Liver (tissue), 8 donors: ENCODE measurements at regions not wholly inside any gene's neighbourhood (a gene's known extent, or its start where the extent isn't known, plus 50 kb on each side); places are given as distances from the start of the nearest gene placed in this dataset.

ENCODE experiments used
- DNase-seq: peaks from one replicate; pipeline ENCODE4 v3.0.0-alpha.2; 2017; ENCODE audit warnings: low spot score
- H3K27ac ChIP-seq, 2 donors: one replicate each; pipeline ENCODE4 v1.7.0; 2013; ENCODE audit warnings: inconsistent platforms in 2 of 2, low read length in 2 of 2, control low read depth in 1 of 2, low read depth in 1 of 2, mild to moderate bottlenecking in 1 of 2
- H3K27me3 ChIP-seq, 4 donors: one replicate each; pipeline versions ENCODE4 v1.6.1 to v1.7.0; 2013; ENCODE audit warnings: low read length in 3 of 4, inconsistent platforms in 1 of 4, mild to moderate bottlenecking in 1 of 4, moderate library complexity in 1 of 4; ENCODE audit not compliant: control insufficient read depth in 4 of 4, insufficient read depth in 4 of 4
- H3K36me3 ChIP-seq, 4 donors: one replicate each; pipeline versions ENCODE4 v1.6.1 to v1.7.0; 2013; ENCODE audit warnings: low read length in 3 of 4, mild to moderate bottlenecking in 3 of 4, low read depth in 1 of 4, moderate library complexity in 1 of 4; ENCODE audit not compliant: control insufficient read depth in 4 of 4, insufficient read depth in 3 of 4
- H3K4me1 ChIP-seq, 4 donors: one replicate each; pipeline versions ENCODE4 v1.6.1 to v1.7.0; 2013; ENCODE audit warnings: low read length in 3 of 4, mild to moderate bottlenecking in 3 of 4, moderate library complexity in 1 of 4; ENCODE audit not compliant: control insufficient read depth in 4 of 4, insufficient read depth in 4 of 4
- H3K4me3 ChIP-seq, 3 donors: one replicate each; pipeline versions ENCODE4 v1.6.1 to v1.7.0; 2013; ENCODE audit warnings: low read length in 3 of 3, control low read depth in 1 of 3, low read depth in 1 of 3, mild to moderate bottlenecking in 1 of 3
- H3K9ac ChIP-seq, 2 donors: one replicate each; pipeline ENCODE4 v1.7.0; 2013; ENCODE audit warnings: low read length in 2 of 2, mild to moderate bottlenecking in 2 of 2, moderate library complexity in 2 of 2, control low read depth in 1 of 2, low read depth in 1 of 2
- H3K9me3 ChIP-seq, 4 donors: one replicate each; pipeline versions ENCODE4 v1.6.1 to v1.7.0; 2013; ENCODE audit warnings: low read length in 3 of 4; ENCODE audit not compliant: control insufficient read depth in 4 of 4
- FOXA1 ChIP-seq: IDR thresholded peaks from 2 replicates; pipeline ENCODE4 v1.6.1; 2016; ENCODE audit warnings: antibody characterized with exemption
- HNF4A ChIP-seq, 2 donors: conservative IDR thresholded peaks; 2 replicates each; pipeline ENCODE4 v1.6.1; 2016; ENCODE audit warnings: antibody characterized with exemption in 2 of 2, mild to moderate bottlenecking in 2 of 2
- HNF4G ChIP-seq: IDR thresholded peaks from 2 replicates; pipeline ENCODE4 v1.6.1; 2016; ENCODE audit warnings: antibody characterized with exemption
- JUND ChIP-seq, 2 donors: IDR thresholded peaks; 2 replicates each; pipeline ENCODE4 v1.6.1; 2016; ENCODE audit warnings: antibody characterized with exemption in 2 of 2
- NR2F2 ChIP-seq: IDR thresholded peaks from 2 replicates; pipeline ENCODE4 v1.6.1; 2016; ENCODE audit warnings: antibody characterized with exemption
- RAD21 ChIP-seq, 2 donors: IDR thresholded peaks; 2 replicates each; pipeline ENCODE4 v1.6.1; 2016; ENCODE audit warnings: antibody characterized with exemption in 2 of 2, mild to moderate bottlenecking in 2 of 2
- RXRA ChIP-seq, 2 donors: IDR thresholded peaks; 2 replicates each; pipeline ENCODE4 v1.6.1; 2017 to 2018; ENCODE audit warnings: antibody characterized with exemption in 2 of 2, mild to moderate bottlenecking in 1 of 2
- SP1 ChIP-seq: IDR thresholded peaks from 2 replicates; pipeline ENCODE4 v1.6.1; 2018; ENCODE audit warnings: antibody characterized with exemption, mild to moderate bottlenecking
- TAF1 ChIP-seq: conservative IDR thresholded peaks from 2 replicates; pipeline ENCODE4 v1.6.1; 2016; ENCODE audit warnings: antibody characterized with exemption, mild to moderate bottlenecking
- YY1 ChIP-seq: IDR thresholded peaks from 2 replicates; pipeline ENCODE4 v1.6.1; 2016; ENCODE audit warnings: antibody characterized with exemption, mild to moderate bottlenecking
- WGBS: extraction: QIAGEN DNeasy Blood & Tissue Kit; methylation state at CpG from one replicate; pipeline ENCODE4 v1.1.7; 2013; 5-methylcytosine and 5-hydroxymethylcytosine counted together
- TF ChIP-seq, protein P1 (sequence below): fragments of 150-350 bp; IDR thresholded peaks from 2 replicates; pipeline ENCODE4 v1.5.1; 2017; ENCODE audit warnings: improper control_type of control experiment, low read depth, low read length; ENCODE audit not compliant: missing input control
- TF ChIP-seq, protein P2 (sequence below): IDR thresholded peaks from 2 replicates; pipeline ENCODE4 v1.6.1; 2016; ENCODE audit warnings: antibody characterized with exemption
- TF ChIP-seq, protein P3 (sequence below): IDR thresholded peaks from 2 replicates; pipeline ENCODE4 v1.6.1; 2016; ENCODE audit warnings: antibody characterized with exemption, mild to moderate bottlenecking
- donor health status: healthy.
- donor health status: healthy.
- donor health status: healthy.
- donor health status: healthy.
- donor health status: healthy.

DNA sequence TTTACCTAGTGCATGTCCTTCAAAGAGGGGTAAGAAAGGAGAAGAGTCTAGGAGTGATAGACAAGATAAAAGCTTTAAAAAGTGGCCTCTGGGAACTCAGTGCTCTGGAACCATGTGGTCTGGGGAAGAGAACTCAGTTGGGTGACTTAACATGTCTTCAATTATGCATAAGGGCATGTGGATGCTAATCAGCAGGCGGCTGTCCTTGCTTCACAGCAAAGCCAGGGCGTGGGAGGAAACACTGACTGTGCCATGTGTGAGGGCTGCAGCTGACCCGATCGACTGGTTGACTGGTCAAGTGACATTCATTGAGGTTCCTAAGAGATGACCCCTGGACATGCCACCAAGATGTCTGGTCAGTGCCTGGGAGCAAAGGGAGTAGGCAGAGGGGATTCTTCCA lies 1053.8 kb downstream of the BCL11B start:
- H3K27me3 ChIP-seq = peaks cover 0 to 3% (median 0%) of the 10 kb centered on the region in 4 donors
- no peaks in the 10 kb centered on the region for H3K36me3 ChIP-seq
- no peak overlapping the region for H3K4me3 ChIP-seq
- no peaks in the 10 kb centered on the region for H3K9me3 ChIP-seq
- TF ChIP-seq TAF1 (no peak), FOXA1 (no peak), NR2F2 (no peak)
- TF ChIP-seq, protein P1, sequence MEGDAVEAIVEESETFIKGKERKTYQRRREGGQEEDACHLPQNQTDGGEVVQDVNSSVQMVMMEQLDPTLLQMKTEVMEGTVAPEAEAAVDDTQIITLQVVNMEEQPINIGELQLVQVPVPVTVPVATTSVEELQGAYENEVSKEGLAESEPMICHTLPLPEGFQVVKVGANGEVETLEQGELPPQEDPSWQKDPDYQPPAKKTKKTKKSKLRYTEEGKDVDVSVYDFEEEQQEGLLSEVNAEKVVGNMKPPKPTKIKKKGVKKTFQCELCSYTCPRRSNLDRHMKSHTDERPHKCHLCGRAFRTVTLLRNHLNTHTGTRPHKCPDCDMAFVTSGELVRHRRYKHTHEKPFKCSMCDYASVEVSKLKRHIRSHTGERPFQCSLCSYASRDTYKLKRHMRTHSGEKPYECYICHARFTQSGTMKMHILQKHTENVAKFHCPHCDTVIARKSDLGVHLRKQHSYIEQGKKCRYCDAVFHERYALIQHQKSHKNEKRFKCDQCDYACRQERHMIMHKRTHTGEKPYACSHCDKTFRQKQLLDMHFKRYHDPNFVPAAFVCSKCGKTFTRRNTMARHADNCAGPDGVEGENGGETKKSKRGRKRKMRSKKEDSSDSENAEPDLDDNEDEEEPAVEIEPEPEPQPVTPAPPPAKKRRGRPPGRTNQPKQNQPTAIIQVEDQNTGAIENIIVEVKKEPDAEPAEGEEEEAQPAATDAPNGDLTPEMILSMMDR = no peak
- WGBS = 75% methylated on average over 4 of the region's 4 CpGs
- H3K27ac ChIP-seq = no peak overlapping the region
- H3K9ac ChIP-seq = no peak overlapping the region
- no peaks in the 10 kb centered on the region for H3K4me1 ChIP-seq
- no peak for DNase-seq

DNA sequence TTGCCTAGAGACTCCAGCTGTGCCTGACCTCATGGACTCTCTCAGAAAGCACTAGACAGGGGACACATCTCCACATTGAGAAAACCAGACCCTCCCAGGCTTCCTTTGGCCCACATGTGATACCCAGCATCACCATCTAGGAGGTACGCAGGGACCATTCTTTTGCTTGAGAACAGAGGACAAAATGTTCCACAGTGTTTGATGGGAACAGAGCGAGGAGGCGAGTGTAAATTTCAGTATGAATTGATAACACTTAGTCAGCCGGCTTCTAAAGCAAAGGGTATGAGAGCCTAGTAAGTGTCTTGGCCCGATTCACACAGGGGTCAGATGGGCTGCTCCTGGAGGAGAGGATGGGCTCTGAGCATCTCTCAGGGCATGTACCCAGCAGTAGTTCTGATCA lies 1052.4 kb downstream of the BCL11B start:
- no peak for DNase-seq
- Histone ChIP-seq H3K36me3 (no peaks in the 10 kb centered on the region), H3K9me3 (no peaks in the 10 kb centered on the region), H3K9ac (no peak overlapping the region), H3K4me1 (no peaks in the 10 kb centered on the region), H3K27ac (no peak overlapping the region), H3K27me3 (peaks cover 0 to 2% (median 0%) of the 10 kb centered on the region in 4 donors), H3K4me3 (no peak overlapping the region)
- 86% methylated on average over 5 of the region's 5 CpGs for WGBS
- TF ChIP-seq, protein P1 = no peak
- TF ChIP-seq JUND (IDR thresholded peaks at IDR 0.05) = no peak
- TF ChIP-seq HNF4G = no peak
- TF ChIP-seq, protein P2, sequence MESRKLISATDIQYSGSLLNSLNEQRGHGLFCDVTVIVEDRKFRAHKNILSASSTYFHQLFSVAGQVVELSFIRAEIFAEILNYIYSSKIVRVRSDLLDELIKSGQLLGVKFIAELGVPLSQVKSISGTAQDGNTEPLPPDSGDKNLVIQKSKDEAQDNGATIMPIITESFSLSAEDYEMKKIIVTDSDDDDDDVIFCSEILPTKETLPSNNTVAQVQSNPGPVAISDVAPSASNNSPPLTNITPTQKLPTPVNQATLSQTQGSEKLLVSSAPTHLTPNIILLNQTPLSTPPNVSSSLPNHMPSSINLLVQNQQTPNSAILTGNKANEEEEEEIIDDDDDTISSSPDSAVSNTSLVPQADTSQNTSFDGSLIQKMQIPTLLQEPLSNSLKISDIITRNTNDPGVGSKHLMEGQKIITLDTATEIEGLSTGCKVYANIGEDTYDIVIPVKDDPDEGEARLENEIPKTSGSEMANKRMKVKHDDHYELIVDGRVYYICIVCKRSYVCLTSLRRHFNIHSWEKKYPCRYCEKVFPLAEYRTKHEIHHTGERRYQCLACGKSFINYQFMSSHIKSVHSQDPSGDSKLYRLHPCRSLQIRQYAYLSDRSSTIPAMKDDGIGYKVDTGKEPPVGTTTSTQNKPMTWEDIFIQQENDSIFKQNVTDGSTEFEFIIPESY = no peak
- TF ChIP-seq, protein P3, sequence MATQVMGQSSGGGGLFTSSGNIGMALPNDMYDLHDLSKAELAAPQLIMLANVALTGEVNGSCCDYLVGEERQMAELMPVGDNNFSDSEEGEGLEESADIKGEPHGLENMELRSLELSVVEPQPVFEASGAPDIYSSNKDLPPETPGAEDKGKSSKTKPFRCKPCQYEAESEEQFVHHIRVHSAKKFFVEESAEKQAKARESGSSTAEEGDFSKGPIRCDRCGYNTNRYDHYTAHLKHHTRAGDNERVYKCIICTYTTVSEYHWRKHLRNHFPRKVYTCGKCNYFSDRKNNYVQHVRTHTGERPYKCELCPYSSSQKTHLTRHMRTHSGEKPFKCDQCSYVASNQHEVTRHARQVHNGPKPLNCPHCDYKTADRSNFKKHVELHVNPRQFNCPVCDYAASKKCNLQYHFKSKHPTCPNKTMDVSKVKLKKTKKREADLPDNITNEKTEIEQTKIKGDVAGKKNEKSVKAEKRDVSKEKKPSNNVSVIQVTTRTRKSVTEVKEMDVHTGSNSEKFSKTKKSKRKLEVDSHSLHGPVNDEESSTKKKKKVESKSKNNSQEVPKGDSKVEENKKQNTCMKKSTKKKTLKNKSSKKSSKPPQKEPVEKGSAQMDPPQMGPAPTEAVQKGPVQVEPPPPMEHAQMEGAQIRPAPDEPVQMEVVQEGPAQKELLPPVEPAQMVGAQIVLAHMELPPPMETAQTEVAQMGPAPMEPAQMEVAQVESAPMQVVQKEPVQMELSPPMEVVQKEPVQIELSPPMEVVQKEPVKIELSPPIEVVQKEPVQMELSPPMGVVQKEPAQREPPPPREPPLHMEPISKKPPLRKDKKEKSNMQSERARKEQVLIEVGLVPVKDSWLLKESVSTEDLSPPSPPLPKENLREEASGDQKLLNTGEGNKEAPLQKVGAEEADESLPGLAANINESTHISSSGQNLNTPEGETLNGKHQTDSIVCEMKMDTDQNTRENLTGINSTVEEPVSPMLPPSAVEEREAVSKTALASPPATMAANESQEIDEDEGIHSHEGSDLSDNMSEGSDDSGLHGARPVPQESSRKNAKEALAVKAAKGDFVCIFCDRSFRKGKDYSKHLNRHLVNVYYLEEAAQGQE = no peak
- TF ChIP-seq YY1 = no peak
- TF ChIP-seq HNF4A (conservative IDR thresholded peaks at IDR 0.05) = no peak
- TF ChIP-seq RAD21 (IDR thresholded peaks at IDR 0.05) = no peak
- TF ChIP-seq SP1 = no peak
- no peak for TF ChIP-seq RXRA (IDR thresholded peaks at IDR 0.05)
